HEK293 (cell line): ENCODE measurements at regions not wholly inside any gene's neighbourhood (a gene's known extent, or its start where the extent isn't known, plus 50 kb on each side); places are given as distances from the start of the nearest gene placed in this dataset.

Experiments
- CTCF ChIA-PET: fragments of 350-600 bp; formaldehyde crosslinking; extraction: SDS; loops from one replicate; lab custom pipeline; 2021; ENCODE audit warnings: antibody characterized with exemption; lab: Yijun Ruan, JAX
- POLR2A ChIA-PET: fragments of 300-600 bp; formaldehyde crosslinking; extraction: SDS; loops from one replicate; lab custom pipeline; 2020; ENCODE audit warnings: antibody characterized with exemption, inconsistent platforms; lab: Yijun Ruan, JAX
- H3K27ac ChIP-seq: fragments of 200-500 bp; sonication (Bioruptor generic); 2 replicates; pipeline ENCODE4 v1.5.1; 2014; ENCODE audit warnings: low read depth, low read length, control low read depth, inconsistent platforms; ENCODE audit errors: extremely low read depth
- H3K36me3 ChIP-seq, 2 experiments: fragments of 200-500 bp in 1 of 2; sonication (Bioruptor generic) in 1 of 2; 1 replicate in 1 of 2; 2 replicates in 1 of 2; pipeline ENCODE4 v1.5.1; 2014 to 2017; ENCODE audit warnings: inconsistent platforms in 2 of 2, low read length in 2 of 2; ENCODE audit not compliant: control insufficient read depth in 2 of 2, insufficient read depth in 1 of 2
- H3K4me1 ChIP-seq: fragments of 200-500 bp; sonication (Bioruptor generic); 2 replicates; pipeline ENCODE4 v1.5.1; 2014; ENCODE audit warnings: mild to moderate bottlenecking, low read length, inconsistent platforms; ENCODE audit not compliant: control insufficient read depth, insufficient read depth
- H3K4me3 ChIP-seq: 2 replicates; pipeline ENCODE4 v1.5.1; 2011; ENCODE audit warnings: low read depth, mild to moderate bottlenecking, control low read depth, low read length, moderate library complexity
- H3K9me3 ChIP-seq: fragments of 200-500 bp; sonication (Bioruptor generic); 2 replicates; pipeline ENCODE4 v1.5.1; 2014; ENCODE audit warnings: low read depth, low read length, inconsistent platforms; ENCODE audit not compliant: control insufficient read depth, insufficient read depth
- BCL11A ChIP-seq: fragments of 450-650 bp; formaldehyde crosslinking; IDR thresholded peaks from 2 replicates; pipeline ENCODE4 v1.5.1; 2016; ENCODE audit warnings: low read depth, missing biosample characterization, missing genetic modification characterization
- CTCF ChIP-seq: fragments of 450-650 bp; formaldehyde crosslinking; IDR thresholded peaks from 2 replicates; pipeline ENCODE4 v1.5.1; 2016; ENCODE audit warnings: missing biosample characterization, missing genetic modification characterization
- GLIS1 ChIP-seq: fragments of 450-650 bp; formaldehyde crosslinking; IDR thresholded peaks from 2 replicates; pipeline ENCODE4 v1.5.1; 2016; ENCODE audit warnings: missing biosample characterization, missing genetic modification characterization
- HOXC10 ChIP-seq: sonication (generic); formaldehyde crosslinking; IDR thresholded peaks from 2 replicates; pipeline ENCODE4 v1.8.1; 2023; ENCODE audit warnings: mild to moderate bottlenecking, missing genetic modification reagents
- KLF10 ChIP-seq: fragments of 450-650 bp; IDR thresholded peaks from 2 replicates; pipeline ENCODE4 v1.5.1; 2018; ENCODE audit warnings: missing biosample characterization, mild to moderate bottlenecking, missing genetic modification characterization
- OVOL3 ChIP-seq: fragments of 450-650 bp; formaldehyde crosslinking; IDR thresholded peaks from 2 replicates; pipeline ENCODE4 v1.5.1; 2016; ENCODE audit warnings: missing biosample characterization, missing genetic modification characterization
- REPIN1 ChIP-seq: fragments of 450-650 bp; formaldehyde crosslinking; IDR thresholded peaks from 2 replicates; pipeline ENCODE4 v1.5.1; 2017; ENCODE audit warnings: missing biosample characterization, missing genetic modification characterization, low read depth
- SP2 ChIP-seq: fragments of 450-650 bp; formaldehyde crosslinking; IDR thresholded peaks from 2 replicates; pipeline ENCODE4 v1.5.1; 2016; ENCODE audit warnings: missing biosample characterization, missing genetic modification characterization
- TSHZ1 ChIP-seq: fragments of 450-650 bp; formaldehyde crosslinking; IDR thresholded peaks from 2 replicates; pipeline ENCODE4 v1.5.1; 2016; ENCODE audit warnings: missing biosample characterization, missing genetic modification characterization, borderline replicate concordance
- YY2 ChIP-seq: fragments of 450-650 bp; formaldehyde crosslinking; IDR thresholded peaks from 2 replicates; pipeline ENCODE4 v1.5.1; 2016; ENCODE audit warnings: missing biosample characterization, missing genetic modification characterization
- ZBTB10 ChIP-seq: fragments of 450-650 bp; formaldehyde crosslinking; IDR thresholded peaks from 2 replicates; pipeline ENCODE4 v1.5.1; 2016; ENCODE audit warnings: missing biosample characterization, missing genetic modification characterization
- ZBTB11 ChIP-seq: fragments of 450-650 bp; formaldehyde crosslinking; conservative IDR thresholded peaks from 2 replicates; pipeline ENCODE4 v1.5.1; 2016; ENCODE audit warnings: low read depth, missing biosample characterization, missing genetic modification characterization
- ZNF10 ChIP-seq: fragments of 450-650 bp; formaldehyde crosslinking; IDR thresholded peaks from 2 replicates; pipeline ENCODE4 v1.5.1; 2017; ENCODE audit warnings: missing biosample characterization, missing genetic modification characterization
- ZNF146 ChIP-seq: fragments of 450-650 bp; formaldehyde crosslinking; IDR thresholded peaks from 2 replicates; pipeline ENCODE4 v1.5.1; 2016; ENCODE audit warnings: missing biosample characterization, missing genetic modification characterization
- ZNF169 ChIP-seq: fragments of 450-650 bp; formaldehyde crosslinking; IDR thresholded peaks from 2 replicates; pipeline ENCODE4 v1.5.1; 2016; ENCODE audit warnings: missing biosample characterization, missing genetic modification characterization
- ZNF174 ChIP-seq: fragments of 450-650 bp; formaldehyde crosslinking; IDR thresholded peaks from 2 replicates; pipeline ENCODE4 v1.5.0; 2017; ENCODE audit warnings: missing biosample characterization, mild to moderate bottlenecking, missing genetic modification characterization
- ZNF19 ChIP-seq: fragments of 450-650 bp; formaldehyde crosslinking; IDR thresholded peaks from 2 replicates; pipeline ENCODE4; 2016; ENCODE audit warnings: missing biosample characterization, missing genetic modification characterization, low read depth
- ZNF394 ChIP-seq: fragments of 450-650 bp; formaldehyde crosslinking; IDR thresholded peaks from 2 replicates; pipeline ENCODE4 v1.5.1; 2016; ENCODE audit warnings: missing biosample characterization, missing genetic modification characterization, mild to moderate bottlenecking, moderate library complexity, borderline replicate concordance
- ZNF398 ChIP-seq: fragments of 450-650 bp; formaldehyde crosslinking; IDR thresholded peaks from 2 replicates; pipeline ENCODE4 v1.5.1; 2017; ENCODE audit warnings: missing biosample characterization, missing genetic modification characterization
- ZNF433 ChIP-seq: fragments of 450-650 bp; formaldehyde crosslinking; IDR thresholded peaks from 2 replicates; pipeline ENCODE4 v1.5.1; 2016; ENCODE audit warnings: missing biosample characterization, missing genetic modification characterization, low read depth
- ZNF610 ChIP-seq: fragments of 450-650 bp; formaldehyde crosslinking; IDR thresholded peaks from 2 replicates; pipeline ENCODE4 v1.5.1; 2016; ENCODE audit warnings: missing biosample characterization, missing genetic modification characterization, borderline replicate concordance
- ZNF747 ChIP-seq: fragments of 450-650 bp; formaldehyde crosslinking; IDR thresholded peaks from 2 replicates; pipeline ENCODE4 v1.5.1; 2016; ENCODE audit warnings: missing biosample characterization, missing genetic modification characterization
- ZNF837 ChIP-seq: fragments of 450-650 bp; formaldehyde crosslinking; IDR thresholded peaks from 2 replicates; pipeline ENCODE4 v1.5.1; 2016; ENCODE audit warnings: missing biosample characterization, missing genetic modification characterization

- no peaks in the 10 kb centered on the region for H3K9me3 ChIP-seq
- no peak overlapping the region for H3K27ac ChIP-seq
- H3K36me3 ChIP-seq: no peaks in the 10 kb centered on the region
- H3K4me3 ChIP-seq: no peak overlapping the region
- no peaks in the 10 kb centered on the region for H3K4me1 ChIP-seq
- TF ChIP-seq ZNF174 (tag by site-specific recombination): no peak
- no peak for TF ChIP-seq REPIN1 (tag by site-specific recombination)
- no peak for TF ChIP-seq OVOL3
- no peak for TF ChIP-seq ZNF146
- TF ChIP-seq YY2 (tag by site-specific recombination): no peak
- no peak for TF ChIP-seq BCL11A (tag by site-specific recombination)
- TF ChIP-seq ZNF747 (tag by site-specific recombination): no peak
- TF ChIP-seq CTCF (tag by site-specific recombination): no peak
- no peak for TF ChIP-seq KLF10
- no peak for TF ChIP-seq ZNF394
- TF ChIP-seq ZNF433 (tag by site-specific recombination): no peak
- no peak for TF ChIP-seq ZNF398 (tag by site-specific recombination)
- no peak for TF ChIP-seq ZNF610 (tag by site-specific recombination)
- TF ChIP-seq ZNF837: no peak
- TF ChIP-seq ZNF19 (tag by site-specific recombination): no peak
- TF ChIP-seq ZBTB11 (tag by site-specific recombination): no peak
- TF ChIP-seq HOXC10 (CRISPR knock-in tag): no peak
- CTCF ChIA-PET: no interaction called here
- POLR2A ChIA-PET: no interaction called here
Measured at GRCh38 chr2:189336276-189336975, 104.8 kb upstream of the WDR75 start.

GRCh38 chr2:189337656-189338055 is 103.6 kb upstream of the WDR75 start:
- POLR2A ChIA-PET: no interaction called here
- Histone ChIP-seq H3K4me3 (no peak overlapping the region), H3K4me1 (no peaks in the 10 kb centered on the region), H3K9me3 (no peaks in the 10 kb centered on the region), H3K36me3 (no peaks in the 10 kb centered on the region), H3K27ac (no peak overlapping the region)
- CTCF ChIA-PET: no interaction called here
- no peak for TF ChIP-seq TSHZ1 (tag by site-specific recombination)
- TF ChIP-seq ZBTB10 (tag by site-specific recombination): no peak
- TF ChIP-seq OVOL3: no peak
- TF ChIP-seq ZNF10 (tag by site-specific recombination): no peak
- TF ChIP-seq ZNF169: no peak
- no peak for TF ChIP-seq GLIS1 (tag by site-specific recombination)
- no peak for TF ChIP-seq SP2 (tag by site-specific recombination)
